Endodermal cell (in vitro differentiated cells): ENCODE measurements at regions not wholly inside any gene's neighbourhood (a gene's known extent, or its start where the extent isn't known, plus 50 kb on each side); places are given as distances from the start of the nearest gene placed in this dataset.

ENCODE experiments used
- DNase-seq: peaks from one replicate; pipeline ENCODE4 v3.0.0-alpha.2; 2017
- H3K27ac ChIP-seq: 2 replicates; pipeline ENCODE4 v1.5.1; 2013; ENCODE audit warnings: mild to moderate bottlenecking, low read depth, low read length, moderate library complexity
- H3K27me3 ChIP-seq: 2 replicates; pipeline ENCODE4 v1.6.1; 2013; ENCODE audit warnings: mild to moderate bottlenecking, low read length, moderate library complexity; ENCODE audit not compliant: insufficient read depth, control insufficient read depth, poor library complexity, severe bottlenecking
- H3K36me3 ChIP-seq: 2 replicates; pipeline ENCODE4 v1.7.0; 2013; ENCODE audit warnings: mild to moderate bottlenecking, low read length, moderate library complexity; ENCODE audit not compliant: control insufficient read depth, insufficient read depth
- H3K4me1 ChIP-seq: one replicate; pipeline ENCODE4 v1.7.0; 2013; ENCODE audit warnings: low read length; ENCODE audit not compliant: control insufficient read depth, insufficient read depth
- H3K4me3 ChIP-seq: 2 replicates; pipeline ENCODE4 v1.5.1; 2013; ENCODE audit warnings: mild to moderate bottlenecking, low read length, moderate library complexity
- H3K9ac ChIP-seq: 2 replicates; pipeline ENCODE4 v1.6.1; 2013; ENCODE audit warnings: mild to moderate bottlenecking, low read length, moderate library complexity; ENCODE audit not compliant: poor library complexity, severe bottlenecking; ENCODE audit errors: extremely low read depth
- H3K9me3 ChIP-seq: 2 replicates; pipeline ENCODE4 v1.6.1; 2013; ENCODE audit warnings: mild to moderate bottlenecking, low read length, moderate library complexity; ENCODE audit not compliant: control insufficient read depth
- H3K27ac Mint-ChIP-seq: 2 replicates; pipeline ENCODE4 v1.8.0; 2020; ENCODE audit warnings: mixed read lengths
- H3K27me3 Mint-ChIP-seq: 2 replicates; pipeline ENCODE4 v1.8.0; 2021; ENCODE audit warnings: mild to moderate bottlenecking, mixed read lengths; ENCODE audit not compliant: insufficient read depth
- H3K36me3 Mint-ChIP-seq: 2 replicates; pipeline ENCODE4 v1.8.0; 2020; ENCODE audit warnings: low read depth, mixed read lengths
- H3K4me1 Mint-ChIP-seq: 2 replicates; pipeline ENCODE4 v1.8.0; 2020; ENCODE audit warnings: mixed read lengths
- H3K4me3 Mint-ChIP-seq: 2 replicates; pipeline ENCODE4 v1.8.0; 2020; ENCODE audit warnings: mild to moderate bottlenecking, moderate library complexity, mixed read lengths
- H3K9me3 Mint-ChIP-seq: 2 replicates; pipeline ENCODE4 v1.8.0; 2020; ENCODE audit warnings: mild to moderate bottlenecking, mixed read lengths
- WGBS, 2 experiments: methylation state at CpG; one replicate each; pipeline versions ENCODE4 v1.1.5 to v1.1.7; 2013; ENCODE audit warnings: missing lambda C conversion rate in 2 of 2, mixed read lengths in 1 of 2; ENCODE audit not compliant: insufficient coverage in 1 of 2, insufficient read length in 1 of 2; 5-methylcytosine and 5-hydroxymethylcytosine counted together
- TF ChIP-seq, protein P1 (sequence below): fragments of 200-600 bp; sonication (generic); conservative IDR thresholded peaks from 2 replicates; pipeline ENCODE4 v1.5.0; 2021; ENCODE audit warnings: antibody characterized with exemption, mild to moderate bottlenecking

DNA sequence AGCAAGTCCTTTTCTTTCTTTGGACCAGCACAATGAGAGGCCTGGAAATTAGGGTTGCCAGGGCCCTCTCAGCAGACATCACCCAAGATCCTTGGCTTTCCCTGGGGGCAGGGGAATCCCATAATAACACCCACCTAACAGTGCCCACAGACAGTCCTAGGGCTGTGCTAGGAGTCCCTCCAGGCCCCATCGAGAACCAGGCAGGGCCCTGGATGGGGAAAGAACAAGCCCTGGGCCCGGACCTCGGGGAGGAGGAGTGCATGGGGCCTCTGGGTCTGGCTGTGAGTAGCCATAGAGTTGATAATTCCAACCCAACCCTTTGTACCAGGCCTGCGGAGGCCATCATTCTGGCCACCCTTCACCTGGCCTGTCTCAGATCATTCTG is 201.2 kb upstream of the ZMIZ1 start:
- DNase-seq: no peak
- H3K9me3 Mint-ChIP-seq: no peaks in the 10 kb centered on the region
- Histone ChIP-seq H3K4me3 (no peak overlapping the region), H3K9me3 (no peaks in the 10 kb centered on the region), H3K27ac (no peak overlapping the region), H3K36me3 (no peaks in the 10 kb centered on the region), H3K9ac (no peak overlapping the region), H3K27me3 (peaks cover 5% of the 10 kb centered on the region), H3K4me1 (no peaks in the 10 kb centered on the region)
- WGBS, 2 experiments: 80 to 91% methylated on average over 1 to 4 of the region's 4 CpGs
- H3K27me3 Mint-ChIP-seq: peaks cover 27% of the 10 kb centered on the region
- H3K4me1 Mint-ChIP-seq: peaks cover 2% of the 10 kb centered on the region
- TF ChIP-seq, protein P1, sequence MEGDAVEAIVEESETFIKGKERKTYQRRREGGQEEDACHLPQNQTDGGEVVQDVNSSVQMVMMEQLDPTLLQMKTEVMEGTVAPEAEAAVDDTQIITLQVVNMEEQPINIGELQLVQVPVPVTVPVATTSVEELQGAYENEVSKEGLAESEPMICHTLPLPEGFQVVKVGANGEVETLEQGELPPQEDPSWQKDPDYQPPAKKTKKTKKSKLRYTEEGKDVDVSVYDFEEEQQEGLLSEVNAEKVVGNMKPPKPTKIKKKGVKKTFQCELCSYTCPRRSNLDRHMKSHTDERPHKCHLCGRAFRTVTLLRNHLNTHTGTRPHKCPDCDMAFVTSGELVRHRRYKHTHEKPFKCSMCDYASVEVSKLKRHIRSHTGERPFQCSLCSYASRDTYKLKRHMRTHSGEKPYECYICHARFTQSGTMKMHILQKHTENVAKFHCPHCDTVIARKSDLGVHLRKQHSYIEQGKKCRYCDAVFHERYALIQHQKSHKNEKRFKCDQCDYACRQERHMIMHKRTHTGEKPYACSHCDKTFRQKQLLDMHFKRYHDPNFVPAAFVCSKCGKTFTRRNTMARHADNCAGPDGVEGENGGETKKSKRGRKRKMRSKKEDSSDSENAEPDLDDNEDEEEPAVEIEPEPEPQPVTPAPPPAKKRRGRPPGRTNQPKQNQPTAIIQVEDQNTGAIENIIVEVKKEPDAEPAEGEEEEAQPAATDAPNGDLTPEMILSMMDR: no peak
- H3K4me3 Mint-ChIP-seq: no peak overlapping the region
- H3K36me3 Mint-ChIP-seq: no peaks in the 10 kb centered on the region
- H3K27ac Mint-ChIP-seq: no peak overlapping the region

DNA sequence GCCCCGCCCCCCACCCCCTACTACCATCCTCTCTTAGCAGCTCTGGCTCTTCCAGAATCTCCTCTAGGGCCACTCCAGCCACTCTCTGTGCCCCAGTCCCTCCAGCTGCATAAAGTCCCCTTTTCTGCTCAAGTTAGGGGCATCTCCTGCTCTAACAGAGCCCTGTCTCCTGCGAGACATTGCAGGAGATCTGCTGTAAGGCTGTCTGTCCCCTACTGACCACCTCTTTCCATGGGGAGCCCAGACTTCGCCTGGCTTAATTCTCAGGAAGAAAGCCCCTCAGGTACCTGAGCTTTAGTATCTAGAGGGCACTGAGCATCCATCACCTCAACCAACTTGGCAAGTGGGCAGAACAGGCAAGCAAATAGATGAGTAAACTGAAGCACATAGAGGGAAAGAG is 200.7 kb upstream of the ZMIZ1 start:
- WGBS, 2 experiments: 88% methylated on average over 3 of the region's 3 CpGs; no CpG with 5 or more reads in 1 of the 2 experiments
- Mint-ChIP-seq H3K27me3 (peaks cover 27% of the 10 kb centered on the region), H3K4me3 (no peak overlapping the region), H3K27ac (no peak overlapping the region), H3K9me3 (no peaks in the 10 kb centered on the region), H3K36me3 (no peaks in the 10 kb centered on the region), H3K4me1 (peaks cover 2% of the 10 kb centered on the region)
- Histone ChIP-seq H3K27ac (no peak overlapping the region), H3K4me1 (no peaks in the 10 kb centered on the region), H3K27me3 (peaks cover 5% of the 10 kb centered on the region), H3K9me3 (no peaks in the 10 kb centered on the region), H3K36me3 (no peaks in the 10 kb centered on the region), H3K9ac (no peak overlapping the region), H3K4me3 (no peak overlapping the region)
- TF ChIP-seq, protein P1: no peak
- DNase-seq: no peak

DNA sequence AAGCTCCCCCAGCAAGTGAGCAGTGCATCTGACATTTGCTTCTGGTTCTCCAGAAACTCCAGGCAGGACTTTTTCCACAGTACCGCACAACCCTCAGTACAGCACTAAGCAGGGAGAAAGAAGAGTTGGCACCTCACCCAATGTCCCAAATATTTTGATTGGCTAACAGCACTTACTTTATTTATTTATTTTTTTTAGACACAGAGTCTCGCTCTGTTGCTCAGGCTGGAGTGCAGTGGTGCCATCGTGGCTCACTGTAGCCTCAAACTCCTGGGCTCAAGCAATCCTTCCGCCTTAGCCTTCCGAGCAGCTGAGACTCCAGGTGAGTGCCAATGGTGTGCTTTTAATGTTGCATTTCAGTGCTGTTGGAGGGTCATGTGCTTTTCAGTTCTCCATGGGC is 200.3 kb upstream of the ZMIZ1 start:
- H3K27me3 Mint-ChIP-seq: peaks cover 27% of the 10 kb centered on the region

More for the DNA sequence above, 200.3 kb upstream of the ZMIZ1 start:
- TF ChIP-seq, protein P1: no peak
- no peaks in the 10 kb centered on the region for H3K36me3 Mint-ChIP-seq
- H3K9me3 Mint-ChIP-seq: no peaks in the 10 kb centered on the region
- Histone ChIP-seq H3K4me3 (no peak overlapping the region), H3K9me3 (no peaks in the 10 kb centered on the region), H3K4me1 (no peaks in the 10 kb centered on the region), H3K27ac (no peak overlapping the region), H3K9ac (no peak overlapping the region), H3K36me3 (no peaks in the 10 kb centered on the region), H3K27me3 (peaks cover 7% of the 10 kb centered on the region)
- WGBS, 2 experiments: 93 to 96% methylated on average over 5 of the region's 5 CpGs
- H3K4me1 Mint-ChIP-seq: peaks cover 2% of the 10 kb centered on the region
- no peak overlapping the region for H3K27ac Mint-ChIP-seq
- DNase-seq: peak; percentile 32
- H3K4me3 Mint-ChIP-seq: no peak overlapping the region
